Ishikawa (cell line): ENCODE measurements at regions not wholly inside any gene's neighbourhood (a gene's known extent, or its start where the extent isn't known, plus 50 kb on each side); places are given as distances from the start of the nearest gene placed in this dataset.

Experiments used
- CEBPB ChIP-seq: IDR thresholded peaks from 2 replicates; pipeline ENCODE4 v1.6.1; 2012
- CREB1 ChIP-seq: IDR thresholded peaks from 2 replicates; pipeline ENCODE4 v1.6.1; 2012; ENCODE audit warnings: low read depth
- EGR1 ChIP-seq: IDR thresholded peaks from 2 replicates; pipeline ENCODE4 v1.6.1; 2012
- EP300 ChIP-seq: IDR thresholded peaks from 2 replicates; pipeline ENCODE4 v1.6.1; 2012; ENCODE audit warnings: borderline replicate concordance
- FOXM1 ChIP-seq: IDR thresholded peaks from 2 replicates; pipeline ENCODE4 v1.6.1; 2012; ENCODE audit warnings: low read depth, borderline replicate concordance
- MAX ChIP-seq: IDR thresholded peaks from 2 replicates; pipeline ENCODE4 v1.6.1; 2012
- NFIC ChIP-seq: IDR thresholded peaks from 2 replicates; pipeline ENCODE4 v1.6.1; 2012
- RAD21 ChIP-seq: IDR thresholded peaks from 2 replicates; pipeline ENCODE4 v1.6.1; 2012; ENCODE audit warnings: low read depth
- TAF1 ChIP-seq: IDR thresholded peaks from 2 replicates; pipeline ENCODE4 v1.6.1; 2012; ENCODE audit warnings: low read depth, mild to moderate bottlenecking
- TCF12 ChIP-seq: IDR thresholded peaks from 2 replicates; pipeline ENCODE4 v1.6.1; 2012; ENCODE audit warnings: low read depth
- TEAD4 ChIP-seq: IDR thresholded peaks from 2 replicates; pipeline ENCODE4 v1.6.1; 2012
- YY1 ChIP-seq: IDR thresholded peaks from 2 replicates; pipeline ENCODE4 v1.6.1; 2012; ENCODE audit warnings: low read depth
- ZBTB7A ChIP-seq: IDR thresholded peaks from 2 replicates; pipeline ENCODE4 v1.6.1; 2012; ENCODE audit warnings: low read depth
- TF ChIP-seq, protein P1 (sequence below): IDR thresholded peaks from 2 replicates; pipeline ENCODE4 v1.6.1; 2012
- TF ChIP-seq, protein P2 (sequence below): IDR thresholded peaks from 2 replicates; pipeline ENCODE4 v1.6.1; 2012; ENCODE audit warnings: low read depth, mild to moderate bottlenecking

DNA sequence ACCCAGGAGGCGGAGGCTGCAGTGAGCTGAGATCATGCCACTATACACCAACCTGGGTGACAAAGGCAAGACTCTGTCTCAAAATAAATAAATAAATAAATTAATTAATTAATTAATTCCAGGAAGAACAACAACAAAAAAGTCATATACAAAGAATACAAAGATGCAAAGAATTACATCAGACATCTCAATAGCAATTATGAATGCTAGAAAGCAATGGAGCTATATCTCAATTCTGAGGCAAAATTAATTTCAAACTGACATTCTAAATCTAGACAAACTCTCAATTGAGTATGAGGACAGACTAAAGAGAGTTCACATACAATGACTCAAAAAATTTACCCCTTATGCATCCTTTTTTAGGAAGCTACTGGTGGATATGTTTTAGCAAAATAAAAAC lies 69.6 kb upstream of the CTNNB1 start:
- TF ChIP-seq NFIC (no peak), EP300 (no peak), TEAD4 (no peak), FOXM1 (no peak), ZBTB7A (no peak), TAF1 (no peak), RAD21 (no peak), CREB1 (no peak), MAX (no peak), TCF12 (no peak)
- TF ChIP-seq, protein P1, sequence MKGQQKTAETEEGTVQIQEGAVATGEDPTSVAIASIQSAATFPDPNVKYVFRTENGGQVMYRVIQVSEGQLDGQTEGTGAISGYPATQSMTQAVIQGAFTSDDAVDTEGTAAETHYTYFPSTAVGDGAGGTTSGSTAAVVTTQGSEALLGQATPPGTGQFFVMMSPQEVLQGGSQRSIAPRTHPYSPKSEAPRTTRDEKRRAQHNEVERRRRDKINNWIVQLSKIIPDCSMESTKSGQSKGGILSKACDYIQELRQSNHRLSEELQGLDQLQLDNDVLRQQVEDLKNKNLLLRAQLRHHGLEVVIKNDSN, result no peak

- TF ChIP-seq TCF12 (no peak), YY1 (no peak), TAF1 (no peak), RAD21 (no peak), ZBTB7A (no peak), MAX (no peak), EGR1 (no peak)
- TF ChIP-seq, protein P2, sequence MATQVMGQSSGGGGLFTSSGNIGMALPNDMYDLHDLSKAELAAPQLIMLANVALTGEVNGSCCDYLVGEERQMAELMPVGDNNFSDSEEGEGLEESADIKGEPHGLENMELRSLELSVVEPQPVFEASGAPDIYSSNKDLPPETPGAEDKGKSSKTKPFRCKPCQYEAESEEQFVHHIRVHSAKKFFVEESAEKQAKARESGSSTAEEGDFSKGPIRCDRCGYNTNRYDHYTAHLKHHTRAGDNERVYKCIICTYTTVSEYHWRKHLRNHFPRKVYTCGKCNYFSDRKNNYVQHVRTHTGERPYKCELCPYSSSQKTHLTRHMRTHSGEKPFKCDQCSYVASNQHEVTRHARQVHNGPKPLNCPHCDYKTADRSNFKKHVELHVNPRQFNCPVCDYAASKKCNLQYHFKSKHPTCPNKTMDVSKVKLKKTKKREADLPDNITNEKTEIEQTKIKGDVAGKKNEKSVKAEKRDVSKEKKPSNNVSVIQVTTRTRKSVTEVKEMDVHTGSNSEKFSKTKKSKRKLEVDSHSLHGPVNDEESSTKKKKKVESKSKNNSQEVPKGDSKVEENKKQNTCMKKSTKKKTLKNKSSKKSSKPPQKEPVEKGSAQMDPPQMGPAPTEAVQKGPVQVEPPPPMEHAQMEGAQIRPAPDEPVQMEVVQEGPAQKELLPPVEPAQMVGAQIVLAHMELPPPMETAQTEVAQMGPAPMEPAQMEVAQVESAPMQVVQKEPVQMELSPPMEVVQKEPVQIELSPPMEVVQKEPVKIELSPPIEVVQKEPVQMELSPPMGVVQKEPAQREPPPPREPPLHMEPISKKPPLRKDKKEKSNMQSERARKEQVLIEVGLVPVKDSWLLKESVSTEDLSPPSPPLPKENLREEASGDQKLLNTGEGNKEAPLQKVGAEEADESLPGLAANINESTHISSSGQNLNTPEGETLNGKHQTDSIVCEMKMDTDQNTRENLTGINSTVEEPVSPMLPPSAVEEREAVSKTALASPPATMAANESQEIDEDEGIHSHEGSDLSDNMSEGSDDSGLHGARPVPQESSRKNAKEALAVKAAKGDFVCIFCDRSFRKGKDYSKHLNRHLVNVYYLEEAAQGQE, result no peak
- TF ChIP-seq, protein P1, result no peak
Observed at GRCh38 chr3:41131224-41131623, 68.1 kb upstream of the CTNNB1 start.

- TF ChIP-seq CEBPB (no peak), FOXM1 (no peak), ZBTB7A (no peak), TCF12 (no peak), TEAD4 (no peak), CREB1 (no peak), RAD21 (no peak), TAF1 (no peak), NFIC (no peak), EP300 (no peak), MAX (no peak), EGR1 (no peak), YY1 (no peak)
- TF ChIP-seq, protein P1, result no peak
- TF ChIP-seq, protein P2, result no peak
Observed at GRCh38 chr3:41137686-41138111, 61.6 kb upstream of the CTNNB1 start.

DNA sequence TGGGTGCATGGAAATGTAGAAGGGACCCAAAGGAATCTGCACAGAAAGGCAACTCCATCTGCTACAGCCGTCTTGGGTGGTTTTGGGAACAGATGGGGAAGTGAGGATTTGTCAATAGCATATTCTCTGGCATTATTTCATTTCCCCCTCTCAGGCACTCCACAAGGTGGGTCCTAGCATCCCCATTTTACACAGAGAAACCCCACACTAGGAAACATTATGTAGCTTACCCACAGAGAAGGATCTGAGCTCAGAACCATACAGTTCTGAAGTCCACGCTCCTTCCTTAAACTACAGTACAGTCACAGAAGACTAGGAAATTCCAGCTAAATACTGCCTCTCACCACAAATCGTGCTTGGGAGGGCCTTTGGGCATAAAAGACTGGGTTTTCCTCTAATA lies 61.2 kb upstream of the CTNNB1 start:
- TF ChIP-seq MAX (no peak), RAD21 (no peak), TAF1 (no peak), NFIC (no peak), EGR1 (no peak), CREB1 (no peak), EP300 (no peak), ZBTB7A (no peak), TCF12 (no peak)
- TF ChIP-seq, protein P2, result no peak
